ENCODE measurements at regions not wholly inside any gene's neighbourhood (a gene's known extent, or its start where the extent isn't known, plus 50 kb on each side); places are given as distances from the start of the nearest gene placed in this dataset.

- TF ChIP-seq RAD21 (IDR thresholded peaks at IDR 0.05; ENCODE audit: low read depth) (no peak), YY1 (IDR thresholded peaks at IDR 0.05; ENCODE audit: low read depth) (no peak), TAF1 (IDR thresholded peaks at IDR 0.05; ENCODE audit: low read depth) (no peak), MAX (IDR thresholded peaks at IDR 0.05) (no peak), EP300 (IDR thresholded peaks at IDR 0.05; ENCODE audit: borderline replicate concordance) (no peak), FOXM1 (IDR thresholded peaks at IDR 0.05; ENCODE audit: borderline replicate concordance, low read depth) (no peak), ZBTB7A (IDR thresholded peaks at IDR 0.05; ENCODE audit: low read depth) (no peak), NFIC (IDR thresholded peaks at IDR 0.05) (no peak), CEBPB (IDR thresholded peaks at IDR 0.05) (no peak), TCF12 (IDR thresholded peaks at IDR 0.05; ENCODE audit: low read depth) (no peak)
- TF ChIP-seq, protein P1, sequence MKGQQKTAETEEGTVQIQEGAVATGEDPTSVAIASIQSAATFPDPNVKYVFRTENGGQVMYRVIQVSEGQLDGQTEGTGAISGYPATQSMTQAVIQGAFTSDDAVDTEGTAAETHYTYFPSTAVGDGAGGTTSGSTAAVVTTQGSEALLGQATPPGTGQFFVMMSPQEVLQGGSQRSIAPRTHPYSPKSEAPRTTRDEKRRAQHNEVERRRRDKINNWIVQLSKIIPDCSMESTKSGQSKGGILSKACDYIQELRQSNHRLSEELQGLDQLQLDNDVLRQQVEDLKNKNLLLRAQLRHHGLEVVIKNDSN (IDR thresholded peaks at IDR 0.05): no peak
Measured at GRCh38 chr2:222082201-222082600, 216.6 kb downstream of the PAX3 start.

Data from Ishikawa (cell line).